ENCODE measurements at regions not wholly inside any gene's neighbourhood (a gene's known extent, or its start where the extent isn't known, plus 50 kb on each side); places are given as distances from the start of the nearest gene placed in this dataset.

- Histone ChIP-seq H3K36me3 (ENCODE audit: control insufficient read depth in 2 of 4, insufficient read depth in 4 of 4, low read length in 3 of 4) (peaks cover 0 to 3% (median 0%) of the 10 kb centered on the region in 4 experiments; a peak in 1 of 8 replicates), H2BK20ac (ENCODE audit: low read length) (no peak overlapping the region), H3K27me3 (replicated peaks in 1 of 4; ENCODE audit: control insufficient read depth in 3 of 4, extremely low read depth in 1 of 4, insufficient read depth in 3 of 4, low read length in 3 of 4) (no peaks in the 10 kb centered on the region), H3K56ac (replicated peaks; ENCODE audit: insufficient read length, low read depth, low read length) (no peak overlapping the region), H3K14ac (ENCODE audit: insufficient read length) (no peak overlapping the region), H4K5ac (ENCODE audit: insufficient read length, low read depth, low read length) (no peak overlapping the region), H4K20me1 (replicated peaks in 1 of 2; ENCODE audit: control insufficient read depth in 1 of 2, insufficient read depth in 2 of 2, low read length in 2 of 2) (no peaks in the 10 kb centered on the region), H4K8ac (ENCODE audit: extremely low read depth, insufficient read depth, low read length) (no peak overlapping the region), H2BK12ac (ENCODE audit: low read depth, low read length) (no peak overlapping the region), H2BK120ac (replicated peaks; ENCODE audit: low read depth, low read length) (no peak overlapping the region), H3K9me3 (ENCODE audit: insufficient read depth in 2 of 2, low read depth in 1 of 2, low read length in 1 of 2) (no peaks in the 10 kb centered on the region), H3K4me2 (ENCODE audit: insufficient read depth in 1 of 2, low read depth in 2 of 2, low read length in 2 of 2) (peak overlapping the region in 1 of 2 experiments; percentile 56; a peak in 1 of 4 replicates), H2BK15ac (ENCODE audit: low read length) (no peak overlapping the region), H3K23me2 (ENCODE audit: low read depth, low read length) (no peaks in the 10 kb centered on the region), H3K23ac (ENCODE audit: insufficient read length) (no peak overlapping the region), H3K79me2 (ENCODE audit: control insufficient read depth in 1 of 2, insufficient read depth in 2 of 2, low read length in 2 of 2) (peaks cover 0 to 24% of the 10 kb centered on the region in 2 experiments; a peak in 2 of 4 replicates), H3K4ac (replicated peaks; ENCODE audit: insufficient read length, low read depth, low read length) (no peak overlapping the region), H4K91ac (replicated peaks; ENCODE audit: insufficient read length, low read length) (no peak overlapping the region), H3K18ac (ENCODE audit: extremely low read depth, low read length) (no peak overlapping the region), H3K4me1 (replicated peaks in 1 of 4; ENCODE audit: control insufficient read depth in 3 of 4, insufficient read depth in 4 of 4, low read length in 3 of 4) (peaks cover 0 to 11% (median 5%) of the 10 kb centered on the region in 4 experiments; a peak in 5 of 7 replicates), H2AFZ (ENCODE audit: low read length) (no peak overlapping the region), H3K79me1 (ENCODE audit: low read depth, low read length) (no peaks in the 10 kb centered on the region), H3K9ac (replicated peaks in 1 of 4; ENCODE audit: extremely low read depth in 1 of 4, low read depth in 3 of 4, low read length in 3 of 4) (no peak overlapping the region), H2BK5ac (ENCODE audit: low read depth, low read length) (no peak overlapping the region), H3K27ac (ENCODE audit: low read depth, low read length) (no peak overlapping the region), H2AK5ac (ENCODE audit: low read depth, low read length) (no peak overlapping the region), H3K4me3 (ENCODE audit: extremely low read depth in 1 of 4, insufficient read depth in 2 of 4, low read depth in 3 of 4, low read length in 4 of 4) (peak overlapping the region in 1 of 4 experiments; percentile 52; a peak in 2 of 8 replicates)
- WGBS, 2 experiments (ENCODE audit: extremely low coverage in 1 of 2, insufficient coverage in 1 of 2, insufficient read length in 1 of 2, insufficient replicate concordance in 2 of 2, low coverage in 1 of 2, low lambda C conversion rate in 2 of 2, missing lambda C conversion rate in 1 of 2), result 8% methylated on average over 3 of the region's 3 CpGs; no CpG with 5 or more reads in 1 of the 2 experiments
- TF ChIP-seq RAD21 (IDR thresholded peaks at IDR 0.05 in 1 of 2, conservative IDR thresholded peaks at IDR 0.05 in 1 of 2; ENCODE audit: low read depth in 2 of 2, low read length in 2 of 2) (peak; percentile 95 to 96), CTCF (IDR thresholded peaks at IDR 0.05; ENCODE audit: control extremely low read depth in 1 of 3, insufficient read depth in 1 of 3, low read depth in 1 of 3, low read length in 3 of 3) (peak in 2 of 3 experiments; percentile 59 to 60; a peak in 3 of 4 replicates), CBX8 (IDR thresholded peaks at IDR 0.05; ENCODE audit: borderline replicate concordance, low read depth, low read length) (no peak)
- CTCF ChIA-PET (ENCODE audit: partially characterized antibody), result interaction anchor here (0.6 to 4.3 kb wide), 28 partner anchors 11 to 1048 kb away, joined by 3 to 15 read pairs (median 3); no protein-coding TSS in a partner anchor
- DNase-seq (ENCODE audit: low read depth in 1 of 2, low spot score in 2 of 2) (no peak), FAIRE-seq (peak; percentile 52)
- POLR2A ChIA-PET (ENCODE audit: partially characterized antibody), result no interaction called here
These were observed 300.2 kb downstream of the UTRN start for GRCh38 chr6:144585217-144585814.

Measured in H1 (cell line).